ENCODE measurements at regions not wholly inside any gene's neighbourhood (a gene's known extent, or its start where the extent isn't known, plus 50 kb on each side); places are given as distances from the start of the nearest gene placed in this dataset.

- TF ChIP-seq ARNTL (CRISPR knock-in tag; IDR thresholded peaks at IDR 0.05; ENCODE audit: borderline replicate concordance, low read depth): no peak
- TF ChIP-seq ZFP3 (CRISPR knock-in tag; IDR thresholded peaks at IDR 0.05): no peak
Measured at GRCh38 chr15:95359966-95360365, 970.5 kb upstream of the NR2F2 start.

Measured in SK-N-SH treated with all-trans-retinoic acid at 6 μM for 48 hours (cell line).